Sciatic nerve (tissue), 2 donors: ENCODE measurements at regions not wholly inside any gene's neighbourhood (a gene's known extent, or its start where the extent isn't known, plus 50 kb on each side); places are given as distances from the start of the nearest gene placed in this dataset.
"Not testable (repeated sequence)": the region's sequence is repeated elsewhere in the genome, so short reads cannot be mapped to it uniquely, and the experiment has no call there.

ENCODE experiments used
- ATAC-seq: fragments of 200-7000 bp; cut with Tn5 transposase; one replicate; pipeline ENCODE4 v1.9.1; 2020; ENCODE audit warnings: mild to moderate bottlenecking, moderate library complexity
- DNase-seq: peaks from one replicate; pipeline ENCODE4 v3.0.0-alpha.2; 2020; ENCODE audit warnings: low spot score
- intact Hi-C: fragments of 100-400 bp; cut with DNase I; formaldehyde crosslinking; loops from one replicate; pipeline ENCODE4 v1.14.2; 2022
- donor health status: DM: no; HTN: no; CAD: no.
- donor health status: DM: no; HTN: no; CAD: no.

DNA sequence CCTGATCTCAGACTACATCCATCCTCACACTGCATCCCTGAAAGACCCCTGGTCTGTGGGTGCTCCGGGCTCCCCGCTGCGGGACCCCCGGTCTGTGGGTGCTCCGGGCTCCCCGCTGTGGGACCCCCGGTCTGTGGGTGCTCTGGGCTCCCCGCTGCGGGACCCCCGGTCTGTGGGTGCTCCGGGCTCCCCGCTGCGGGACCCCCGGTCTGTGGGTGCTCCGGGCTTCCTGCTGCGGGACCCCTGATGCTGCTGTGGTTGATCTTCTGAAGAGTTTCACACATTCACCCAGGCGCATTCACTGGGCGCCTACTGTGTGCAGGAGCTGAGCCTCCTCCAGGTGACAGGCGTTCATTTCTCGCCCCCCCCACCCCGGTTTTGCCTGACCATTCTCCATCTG is 162.7 kb upstream of the SALL3 start:
- intact Hi-C loops: no loop called here
- DNase-seq (peak; percentile 19), ATAC-seq (no peak)

DNA sequence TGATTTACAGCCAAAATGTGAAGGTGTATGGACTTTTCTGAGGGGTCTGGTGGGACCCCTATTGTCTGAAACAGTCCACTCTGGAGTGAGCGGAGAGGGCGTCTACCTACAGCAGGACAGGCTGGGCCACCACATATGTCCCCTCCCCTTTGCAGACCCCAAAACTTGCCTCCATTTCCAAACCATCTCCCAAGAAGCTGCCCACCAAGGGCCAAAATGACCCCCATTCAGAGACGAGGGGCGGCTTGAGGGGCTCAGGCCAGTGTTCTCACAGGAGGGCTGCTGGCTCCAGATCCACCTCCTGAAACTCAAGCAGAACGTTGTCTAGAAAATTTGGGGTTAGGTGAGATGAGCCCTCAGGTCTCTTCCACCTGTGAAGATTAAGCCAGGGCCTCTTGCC is 161.1 kb upstream of the SALL3 start:
- intact Hi-C loops: no loop called here
- no peak for ATAC-seq

DNA sequence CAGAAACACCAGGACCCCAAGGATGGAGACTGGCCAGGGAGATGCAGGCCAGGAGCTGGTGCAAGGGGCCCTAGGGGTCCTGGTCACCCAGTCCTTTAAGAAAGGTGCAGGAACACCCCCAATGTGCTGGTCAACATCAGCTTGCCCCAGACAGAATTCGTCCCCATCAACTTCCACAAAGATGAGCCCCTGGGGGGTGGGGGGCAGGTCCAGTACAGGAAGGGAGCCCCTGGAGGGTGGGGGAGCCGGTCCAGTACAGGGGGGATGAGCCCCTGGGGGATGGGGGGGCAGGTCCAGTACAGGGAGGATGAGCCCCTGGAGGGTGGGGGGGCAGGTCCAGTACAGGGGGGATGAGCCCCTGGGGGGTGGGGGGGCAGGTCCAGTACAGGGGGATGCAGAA is 160.7 kb upstream of the SALL3 start:
- ATAC-seq (no peak), DNase-seq (no peak)
- intact Hi-C loops: no loop called here

More for the DNA sequence above, 161.1 kb upstream of the SALL3 start:
- peak; percentile 14 for DNase-seq

DNA sequence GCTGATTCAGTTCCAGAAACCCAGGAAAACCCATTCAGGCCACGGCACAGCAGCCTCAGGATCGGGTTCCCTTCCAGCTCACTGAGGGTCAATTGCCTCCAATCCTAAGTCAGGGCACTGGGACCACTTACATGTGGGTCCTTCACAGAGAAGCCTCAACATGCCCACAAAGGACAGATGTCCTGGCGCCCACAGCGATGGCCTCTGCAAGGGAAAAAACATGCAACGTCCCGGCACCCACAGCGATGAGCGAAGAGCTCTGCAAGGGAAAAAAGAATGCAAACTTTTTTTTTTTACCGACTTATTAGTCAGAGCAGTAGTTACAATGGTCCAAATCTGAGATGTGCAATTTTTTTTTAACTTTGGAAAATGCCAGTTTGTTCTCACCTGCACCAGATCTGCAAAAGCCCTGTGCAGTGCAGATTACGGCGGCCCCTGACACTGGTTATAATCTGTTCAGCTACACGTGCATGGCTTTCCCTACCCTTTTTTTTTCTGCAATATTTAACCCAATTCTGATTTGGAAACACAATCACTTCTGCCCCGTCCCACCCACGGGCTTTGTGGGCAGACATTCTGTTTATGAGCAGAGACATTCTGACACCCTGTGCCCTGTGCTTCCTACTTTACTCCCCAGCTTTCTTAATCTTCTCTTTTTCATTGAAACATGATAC is 159.3 kb upstream of the SALL3 start:
- intact Hi-C loops: no loop called here
- DNase-seq (no peak), ATAC-seq (no peak)

DNA sequence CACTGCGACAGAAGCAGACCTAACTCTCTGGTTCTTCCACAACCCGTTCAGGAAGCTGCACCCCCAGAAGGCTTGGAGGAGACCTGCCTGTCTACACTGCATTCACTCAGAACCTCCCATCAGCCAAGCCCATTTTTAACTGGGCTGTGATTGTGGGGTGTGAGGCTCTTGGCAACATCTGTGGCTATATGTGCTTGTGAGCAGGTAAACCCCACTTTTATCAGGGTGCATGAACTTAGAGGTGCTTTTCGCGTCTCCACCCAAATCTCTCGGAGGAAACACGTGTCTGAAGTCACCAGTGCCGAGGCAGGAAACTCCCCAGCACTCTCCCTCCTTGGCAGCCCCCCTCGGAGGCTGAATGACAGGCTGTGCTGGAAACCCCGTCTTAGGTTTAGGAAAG is 158.2 kb upstream of the SALL3 start:
- ATAC-seq: no peak
- intact Hi-C loops: no loop called here
- no peak for DNase-seq

DNA sequence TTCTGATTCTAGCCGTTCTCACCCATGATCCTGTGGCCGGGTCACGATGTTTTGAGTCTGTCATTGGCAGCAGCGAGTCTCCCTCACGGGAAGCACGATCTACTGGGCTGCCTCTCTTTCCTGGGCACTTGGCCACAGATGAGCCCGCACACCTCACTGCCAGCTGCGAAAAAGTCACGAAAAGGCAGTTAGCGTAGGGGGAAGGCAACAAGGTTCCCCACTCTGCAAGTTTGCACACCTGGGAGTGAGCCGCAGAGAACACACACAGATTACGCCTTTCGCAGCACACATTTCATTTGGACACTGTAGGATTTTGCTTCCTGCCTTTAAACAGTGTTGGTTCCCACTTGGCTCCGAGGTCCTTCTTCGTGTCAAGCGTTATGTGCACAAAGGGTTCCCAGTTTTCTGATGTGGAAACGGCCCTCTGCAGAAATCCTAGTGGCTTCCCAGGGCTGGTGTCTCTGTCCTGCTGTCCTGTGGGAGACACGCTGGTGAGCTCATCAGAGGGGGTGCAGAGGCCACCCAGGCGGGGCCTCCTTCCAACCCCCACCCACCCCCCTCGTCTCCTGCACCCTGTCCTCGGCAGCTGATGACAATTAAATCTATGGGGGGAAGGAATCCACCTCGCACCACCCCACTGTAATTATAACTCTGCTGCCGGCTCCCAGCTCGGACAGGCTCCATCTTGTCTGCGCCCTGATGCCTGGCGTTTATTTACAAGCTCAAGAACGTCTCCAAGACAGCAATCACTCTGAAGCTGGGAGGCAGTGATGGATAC is 157.3 kb upstream of the SALL3 start:
- DNase-seq: no peak
- intact Hi-C loops: no loop called here
- ATAC-seq: no peak

DNA sequence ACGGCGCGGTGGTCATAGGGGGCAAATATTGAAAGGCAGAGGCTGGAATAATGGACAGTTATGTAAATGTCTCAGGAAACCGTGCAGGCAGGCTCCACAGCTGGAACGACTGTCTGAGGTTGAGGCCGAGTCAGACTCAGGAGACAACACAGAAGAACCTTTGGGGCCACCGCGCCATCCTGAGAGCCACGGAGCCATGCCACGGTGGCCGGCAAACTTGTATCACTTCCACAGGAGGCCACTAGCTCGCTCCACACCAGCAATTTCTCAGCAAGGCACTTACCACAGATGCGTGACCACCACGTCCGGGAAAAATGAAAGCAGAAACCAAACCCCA is 156.7 kb upstream of the SALL3 start:
- ATAC-seq: no peak

DNA sequence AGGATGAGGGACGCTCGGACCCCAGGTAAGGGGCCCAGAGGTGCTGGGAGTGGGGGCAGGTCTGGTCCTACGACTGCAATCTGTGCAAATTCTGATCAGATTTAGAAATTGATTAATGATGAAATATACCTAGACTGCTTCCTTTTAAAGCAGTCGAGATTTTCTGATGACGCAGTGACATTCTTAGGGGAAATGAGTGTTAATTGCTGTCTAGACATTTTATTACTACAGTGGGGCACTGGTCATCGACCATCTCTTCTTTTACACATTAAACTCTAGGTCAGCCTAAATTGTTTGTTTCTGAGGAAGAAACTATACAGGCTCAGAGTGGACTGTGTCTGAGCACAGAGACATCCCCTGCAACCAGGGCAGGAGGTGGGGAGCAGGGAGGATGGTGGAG is 154.4 kb upstream of the SALL3 start:
- ATAC-seq (no peak), DNase-seq (no peak)
- intact Hi-C loops: no loop called here

More for the DNA sequence above, 156.7 kb upstream of the SALL3 start:
- no peak for DNase-seq
- intact Hi-C loops: no loop called here

DNA sequence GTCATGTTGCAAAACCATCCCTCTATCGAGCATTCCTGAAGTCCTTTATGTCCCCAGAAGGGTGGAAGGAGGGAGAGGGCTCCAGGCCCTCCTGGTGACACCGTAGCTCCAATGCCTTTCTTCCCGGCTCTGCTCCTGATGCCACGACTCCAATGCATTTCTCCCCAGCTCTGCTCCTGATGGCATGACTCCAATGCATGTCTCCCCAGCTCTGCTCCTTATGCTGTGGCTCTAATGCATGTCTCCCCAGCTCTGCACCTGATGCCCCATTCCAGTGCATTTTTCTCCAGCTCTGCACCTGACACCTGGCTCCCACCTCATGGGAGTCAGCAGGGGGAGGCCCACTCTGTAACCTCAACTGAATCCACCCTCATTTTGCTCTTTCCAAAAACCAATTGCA is 153.0 kb upstream of the SALL3 start:
- DNase-seq (no peak), ATAC-seq (no peak)
- intact Hi-C loops: no loop called here

DNA sequence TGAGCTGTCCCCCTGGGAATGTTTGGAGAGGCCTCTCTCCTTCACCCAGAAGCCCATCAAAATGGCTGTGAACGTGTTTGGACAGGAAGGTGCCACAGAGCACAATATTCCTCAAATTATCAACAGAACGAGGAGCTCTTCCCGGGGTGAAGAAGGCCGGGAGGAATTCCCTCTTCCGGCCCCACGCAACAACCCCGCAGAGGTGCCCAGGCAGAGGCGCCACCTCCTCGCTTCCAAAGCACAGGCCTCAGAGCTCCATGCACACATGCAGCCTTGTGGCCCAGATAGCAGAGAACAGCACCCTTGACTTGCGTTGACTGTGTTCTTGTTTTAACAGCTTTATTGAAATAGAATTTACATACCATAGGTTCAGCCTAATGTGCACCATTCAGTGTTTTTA is 152.5 kb upstream of the SALL3 start:
- intact Hi-C loops: no loop called here
- no peak for ATAC-seq
- DNase-seq: no peak

DNA sequence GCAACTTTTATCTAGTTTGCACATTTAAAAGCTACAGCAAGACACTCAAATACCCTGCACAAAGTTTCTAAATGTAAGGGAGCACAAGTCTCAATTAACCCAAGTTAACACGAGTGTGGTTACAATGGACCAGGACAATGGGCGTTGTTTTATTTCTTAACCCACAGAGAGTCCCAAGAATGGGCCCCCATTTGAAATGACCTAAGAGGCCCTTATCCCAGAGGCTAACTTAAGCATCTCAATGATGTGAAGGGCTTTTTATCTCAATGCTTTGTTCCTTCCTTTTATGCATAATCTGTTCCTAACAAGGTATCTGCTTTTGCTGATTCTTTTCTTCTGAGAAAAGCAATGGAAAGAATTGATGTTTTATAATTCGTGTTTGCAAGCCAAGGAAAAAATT is 151.5 kb upstream of the SALL3 start:
- intact Hi-C loops: no loop called here
- DNase-seq (no peak), ATAC-seq (no peak)

DNA sequence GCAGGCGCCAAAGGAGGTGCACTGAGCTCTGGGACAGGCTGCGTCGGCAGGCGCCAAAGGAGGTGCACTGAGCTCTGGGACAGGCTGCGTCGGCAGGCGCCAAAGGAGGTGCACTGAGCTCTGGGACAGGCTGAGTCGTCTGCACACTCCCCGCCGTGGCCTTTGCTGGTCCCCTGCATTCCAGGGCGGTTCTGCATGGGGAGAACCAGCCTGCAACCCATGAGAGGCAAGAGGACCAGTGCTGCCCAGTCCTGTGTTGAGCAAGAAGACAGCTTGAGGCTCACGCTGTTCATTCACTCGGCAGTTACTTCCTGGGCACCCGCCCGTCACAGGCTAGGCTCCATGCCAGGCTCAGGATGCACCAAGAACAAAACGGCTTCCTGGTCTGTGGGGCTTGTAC is 150.6 kb upstream of the SALL3 start:
- DNase-seq, ATAC-seq, intact Hi-C loops: not testable (repeated sequence)

DNA sequence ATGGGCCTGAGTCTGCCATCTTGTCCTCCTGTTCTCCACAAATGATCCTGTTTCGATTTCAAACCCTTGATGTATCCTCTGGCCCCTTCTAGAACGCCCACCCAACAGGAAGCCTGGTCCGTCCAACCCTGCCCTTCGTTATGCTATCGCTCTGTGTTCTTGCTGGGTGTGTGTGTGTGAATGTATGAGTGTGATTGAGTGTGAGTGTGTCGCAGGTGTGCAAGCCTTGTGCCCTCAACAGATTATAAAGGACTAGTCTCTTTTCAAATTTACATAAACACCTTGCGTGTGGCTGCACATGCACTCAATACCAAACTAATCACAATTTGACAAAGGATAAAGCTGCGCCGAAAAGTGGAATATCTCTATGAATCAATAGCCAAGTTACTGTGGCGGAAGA is 149.5 kb upstream of the SALL3 start:
- ATAC-seq: no peak
- no peak for DNase-seq
- intact Hi-C loops: no loop called here

DNA sequence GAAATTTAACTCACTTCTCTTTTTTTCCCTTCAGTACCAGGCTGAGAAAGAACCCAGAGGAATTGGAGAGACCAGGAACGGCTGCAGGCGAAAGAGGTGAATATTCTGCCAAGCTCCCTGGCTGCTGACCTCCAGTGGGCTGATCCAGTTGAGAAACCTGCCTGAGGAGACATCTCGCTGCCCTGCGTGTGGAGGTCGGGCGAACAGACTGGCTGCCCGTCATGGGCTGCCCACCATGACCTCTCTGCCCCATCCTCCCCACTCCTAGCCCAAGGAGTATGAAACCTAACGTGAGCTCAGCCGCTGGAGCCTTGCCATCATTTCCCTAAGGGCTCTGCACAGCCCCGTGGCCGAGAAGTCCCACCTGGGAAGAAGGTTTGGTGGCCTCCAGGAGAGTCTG is 148.8 kb upstream of the SALL3 start:
- no peak for ATAC-seq
- no peak for DNase-seq
- intact Hi-C loops: no loop called here

DNA sequence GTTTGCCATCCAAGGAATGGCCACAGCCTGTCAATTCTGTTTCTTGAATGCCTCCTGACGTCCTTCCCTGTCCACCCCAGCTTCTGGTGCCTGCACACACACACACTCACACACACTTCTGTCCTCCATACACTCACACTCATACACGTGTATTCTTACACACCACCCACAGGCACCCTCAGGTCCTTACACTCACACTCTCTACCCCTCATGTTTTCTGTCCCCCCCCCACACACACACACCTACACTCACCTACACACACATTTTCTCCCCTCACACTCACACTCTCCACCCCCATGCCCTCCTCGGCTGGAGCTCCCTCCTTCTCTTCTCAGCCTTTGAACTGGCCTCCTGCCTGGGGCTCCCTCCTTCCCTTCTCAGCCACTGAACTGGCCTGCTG is 148.0 kb upstream of the SALL3 start:
- DNase-seq (no peak), ATAC-seq (no peak)

DNA sequence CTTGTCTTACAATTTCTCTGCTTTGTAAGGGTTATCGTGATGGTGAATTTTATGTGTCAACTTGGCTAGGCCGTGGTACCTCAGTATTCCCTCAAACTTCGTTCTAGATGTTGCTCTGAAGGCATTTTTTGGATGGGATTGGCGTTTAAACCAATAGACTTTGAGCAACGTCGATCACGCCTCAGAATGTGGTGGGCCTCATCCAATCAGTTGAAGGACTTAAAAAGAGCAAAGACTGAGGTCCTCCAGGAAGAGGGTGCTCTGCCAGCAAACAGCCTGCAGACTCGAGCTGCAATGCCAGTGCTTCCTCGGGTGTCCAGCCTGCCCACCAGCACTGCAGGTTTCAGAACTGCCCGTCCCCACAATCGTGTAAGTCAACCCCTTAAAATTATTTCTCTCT is 145.8 kb upstream of the SALL3 start:
- no peak for DNase-seq
- no peak for ATAC-seq
- intact Hi-C loops: no loop called here

More for the DNA sequence above, 148.0 kb upstream of the SALL3 start:
- intact Hi-C loops: no loop called here

DNA sequence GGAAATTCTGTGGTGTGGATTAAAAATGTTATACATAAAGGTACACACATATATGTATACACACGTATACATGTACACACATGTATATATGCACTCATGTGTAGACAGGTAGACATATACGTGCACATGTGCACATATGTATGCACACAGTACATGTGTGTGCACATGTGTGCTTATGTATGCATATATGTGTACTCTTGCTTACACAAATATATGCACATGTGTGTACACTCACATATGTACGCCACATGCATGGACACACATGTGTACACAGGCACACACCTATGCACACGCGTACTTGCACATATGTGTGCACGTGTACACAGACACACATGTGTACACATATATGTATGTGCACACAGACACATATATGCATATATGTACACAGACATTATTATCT is 142.8 kb upstream of the SALL3 start:
- intact Hi-C loops: no loop called here
- DNase-seq (no peak), ATAC-seq (no peak)

DNA sequence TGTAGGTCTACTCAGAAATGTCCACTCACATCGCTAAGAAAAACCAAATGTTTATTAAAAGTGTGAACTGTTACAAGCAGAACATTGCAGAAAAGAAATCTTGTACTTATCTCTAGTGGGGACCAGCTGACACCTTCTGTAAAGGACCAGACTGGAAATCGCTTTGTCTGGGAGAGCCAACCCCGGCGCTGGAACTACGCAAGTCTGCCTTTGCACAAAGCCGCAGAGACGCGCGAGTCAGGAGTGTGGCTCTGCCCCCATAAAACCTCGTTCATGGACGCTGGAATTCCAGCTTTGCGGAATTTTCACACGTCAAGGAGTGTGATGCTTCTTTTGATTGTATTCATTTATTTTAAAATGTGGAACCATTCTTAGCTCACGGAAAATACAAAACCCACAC is 141.9 kb upstream of the SALL3 start:
- intact Hi-C loops: no loop called here
- DNase-seq (no peak), ATAC-seq (no peak)

DNA sequence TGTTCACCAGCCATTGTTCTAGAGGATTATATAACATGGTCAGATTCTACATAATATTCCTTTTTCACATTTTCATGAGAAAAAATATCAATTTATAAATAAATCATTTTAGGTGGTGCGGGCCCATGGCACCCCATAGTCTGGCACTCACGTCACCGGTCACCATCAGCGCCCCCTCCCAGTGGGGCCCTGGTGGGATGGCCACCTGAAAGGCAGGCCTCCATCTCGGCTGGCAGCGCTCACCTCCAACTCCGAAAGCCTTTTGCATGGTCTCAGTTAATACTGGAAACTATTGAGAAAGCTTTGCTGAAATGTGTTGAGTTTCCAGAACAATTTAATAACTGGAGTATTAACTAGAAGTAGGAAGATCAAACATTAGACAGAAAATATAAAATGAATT is 141.4 kb upstream of the SALL3 start:
- DNase-seq (no peak), ATAC-seq (no peak)
- intact Hi-C loops: no loop called here

DNA sequence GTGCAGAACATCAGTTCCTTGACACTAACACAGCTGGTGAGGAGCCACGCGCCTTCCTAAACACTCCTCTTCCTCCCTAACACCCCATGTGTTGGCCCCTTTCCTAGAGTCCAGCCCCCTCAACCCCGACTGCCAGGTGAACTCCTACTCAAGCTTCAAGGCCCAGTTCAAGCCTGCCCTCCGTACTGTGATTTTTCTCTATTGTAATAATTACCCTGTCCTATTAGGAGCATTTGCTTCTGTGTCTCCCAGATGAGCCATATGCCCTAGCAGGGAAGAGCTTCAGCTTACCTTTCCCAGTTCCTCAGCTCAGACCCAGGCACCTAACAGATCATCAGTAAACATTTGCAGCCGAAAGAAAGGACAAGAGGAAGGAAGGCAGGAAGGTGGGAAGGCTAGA is 130.6 kb upstream of the SALL3 start:
- intact Hi-C loops: no loop called here
- no peak for DNase-seq
- ATAC-seq: no peak

DNA sequence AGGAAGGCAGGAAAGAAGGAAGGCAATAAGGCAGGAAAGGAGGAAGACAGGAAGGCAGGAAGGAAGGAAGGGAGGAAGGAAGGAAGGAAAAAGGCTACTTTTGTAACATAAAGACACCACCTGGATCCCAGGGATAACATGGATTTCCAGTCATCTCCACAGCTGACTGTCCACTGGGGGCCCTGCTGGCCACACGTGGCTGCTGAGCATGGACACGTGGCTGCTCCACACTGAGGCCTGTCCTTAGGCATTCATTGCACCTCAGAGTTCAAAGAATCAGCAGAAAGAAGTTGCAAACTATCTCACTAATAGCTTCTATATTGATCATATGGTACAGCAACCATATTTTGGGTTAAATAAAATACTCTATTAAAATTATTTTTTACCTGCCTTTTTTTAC is 130.2 kb upstream of the SALL3 start:
- intact Hi-C loops: no loop called here
- DNase-seq (no peak), ATAC-seq (no peak)
